ENCODE measurements at regions not wholly inside any gene's neighbourhood (a gene's known extent, or its start where the extent isn't known, plus 50 kb on each side); places are given as distances from the start of the nearest gene placed in this dataset.
"Not testable (repeated sequence)": the region's sequence is repeated elsewhere in the genome, so short reads cannot be mapped to it uniquely, and the experiment has no call there.

DNA sequence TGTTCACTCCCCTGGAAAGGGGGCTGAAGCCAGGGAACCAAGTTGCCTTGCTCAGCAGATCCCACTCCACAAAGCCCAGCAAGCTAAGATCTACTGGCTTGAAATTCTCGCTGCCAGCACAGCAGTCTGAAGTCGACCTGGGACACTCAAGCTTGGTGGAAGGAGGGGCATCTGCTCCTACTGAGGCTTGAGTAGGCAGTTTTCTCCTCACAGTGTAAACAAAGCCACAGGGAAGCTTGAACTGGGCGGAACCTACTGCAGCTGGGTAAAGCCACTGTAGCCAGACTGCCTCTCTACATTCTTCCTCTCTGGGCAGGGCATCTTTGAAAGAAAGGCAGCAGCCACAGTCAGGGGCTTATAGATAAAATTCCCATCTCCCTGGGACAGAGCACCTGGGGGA is 495.0 kb downstream of the USP25 start:
- DNase-seq (ENCODE audit: low read depth), result not testable (repeated sequence)

DNA sequence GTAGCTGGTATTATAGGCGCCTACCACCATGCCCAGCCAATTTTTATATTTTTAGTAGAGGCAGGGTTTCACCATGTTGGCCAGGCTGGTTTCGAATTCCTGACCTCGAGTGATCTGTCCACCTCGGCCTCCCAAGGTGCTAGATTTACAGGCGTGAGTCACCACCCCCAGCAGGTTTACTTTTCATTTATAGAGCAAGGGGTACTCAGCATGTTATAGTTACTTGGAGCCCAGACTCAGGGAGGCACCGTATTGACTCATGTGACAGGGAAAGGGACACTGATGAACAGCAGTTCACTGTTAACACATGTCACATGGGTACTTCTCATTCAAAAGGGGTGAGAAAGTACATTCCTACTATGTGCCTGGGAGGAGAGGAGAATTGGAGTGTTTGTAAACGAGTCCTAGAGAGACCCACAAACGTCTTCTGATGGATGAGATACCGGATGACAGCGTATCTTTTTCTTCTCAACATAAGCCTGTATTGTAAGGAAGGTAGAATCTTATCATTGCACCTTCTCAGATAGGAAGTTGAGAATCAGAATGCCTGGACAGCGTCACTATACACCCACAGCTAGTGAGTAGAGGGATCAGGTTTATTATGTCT is 510.0 kb downstream of the USP25 start:
- DNase-seq (ENCODE audit: low read depth), result no peak

DNA sequence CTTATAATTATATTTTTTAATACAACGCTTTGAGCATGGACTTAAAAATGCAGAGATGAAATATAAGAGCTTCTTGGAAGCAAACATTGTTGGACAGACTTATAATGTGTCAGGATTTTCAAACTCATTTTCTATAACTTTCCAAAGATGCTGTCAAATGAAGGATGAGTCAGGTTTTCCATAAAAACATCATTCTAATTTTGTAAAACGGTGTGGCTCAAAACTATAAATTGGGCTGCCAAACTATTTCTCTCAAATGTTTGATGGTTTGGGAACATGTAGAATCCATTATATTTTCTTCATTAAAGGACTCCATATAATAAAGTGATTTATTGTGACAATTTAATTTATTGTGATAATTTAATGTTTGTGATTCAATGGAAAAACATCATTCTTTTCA is 511.2 kb downstream of the USP25 start:
- no peak for DNase-seq (ENCODE audit: low read depth)

DNA sequence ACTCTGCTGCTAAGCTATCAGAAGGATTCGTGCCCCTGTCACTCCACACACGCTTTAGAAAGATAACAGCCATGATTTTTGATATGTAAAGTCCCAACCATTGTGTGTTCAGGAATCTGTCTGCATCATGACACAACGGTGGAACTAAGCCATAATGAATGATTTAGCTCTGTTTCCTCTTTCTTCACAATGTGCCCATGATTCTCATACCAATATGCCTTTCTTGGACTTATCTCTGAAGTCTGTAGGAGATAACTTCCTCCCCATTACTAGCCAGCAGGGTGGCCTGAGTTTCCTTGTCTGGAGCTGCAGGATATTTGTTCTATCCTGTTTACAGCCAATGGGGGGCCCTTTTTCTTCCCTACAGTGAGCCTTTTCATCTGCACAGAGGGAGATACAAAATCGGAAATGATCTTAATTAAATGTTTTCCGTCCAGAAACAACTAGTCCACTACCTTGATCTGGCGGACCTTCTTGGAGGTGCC is 511.7 kb downstream of the USP25 start:
- DNase-seq (ENCODE audit: low read depth), result no peak

DNA sequence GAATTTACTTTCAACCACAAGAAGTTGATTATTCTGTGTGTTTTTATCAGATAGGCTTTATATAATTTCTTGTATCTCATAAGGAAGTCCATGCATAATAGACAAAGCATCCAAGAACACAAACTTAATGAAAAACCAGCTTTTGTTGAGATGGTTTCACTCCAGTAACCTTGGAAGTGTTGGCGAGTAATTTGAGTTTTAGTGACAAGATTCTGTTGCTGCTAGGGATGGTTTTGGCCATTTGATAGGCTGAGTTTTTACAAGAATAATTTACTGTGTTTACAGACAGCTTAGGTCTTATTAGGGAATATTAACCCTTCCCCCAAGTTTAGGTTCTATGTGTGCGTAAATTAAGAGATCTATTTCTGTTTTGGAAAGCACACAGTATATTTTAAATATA is 513.6 kb downstream of the USP25 start:
- DNase-seq (ENCODE audit: low read depth), result no peak

DNA sequence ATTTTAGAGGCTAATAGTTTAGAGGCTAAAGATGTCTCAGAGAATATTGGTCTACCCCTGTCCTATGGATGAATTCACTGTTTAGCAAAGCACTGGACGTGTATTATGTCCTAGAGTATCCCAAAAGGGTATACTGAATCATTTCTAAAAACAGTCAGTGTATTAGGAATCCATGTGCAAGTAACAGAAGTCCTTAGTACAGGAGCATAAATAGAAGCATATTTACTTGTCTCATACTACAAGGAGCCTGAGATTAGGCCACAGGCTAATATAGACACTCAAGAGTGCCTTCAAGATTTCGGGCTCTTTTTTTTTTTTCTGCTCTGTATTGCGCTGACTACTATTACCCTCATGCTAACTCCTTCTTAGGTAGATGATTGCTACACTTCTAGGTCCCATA is 518.9 kb downstream of the USP25 start:
- DNase-seq (ENCODE audit: low read depth), result no peak

DNA sequence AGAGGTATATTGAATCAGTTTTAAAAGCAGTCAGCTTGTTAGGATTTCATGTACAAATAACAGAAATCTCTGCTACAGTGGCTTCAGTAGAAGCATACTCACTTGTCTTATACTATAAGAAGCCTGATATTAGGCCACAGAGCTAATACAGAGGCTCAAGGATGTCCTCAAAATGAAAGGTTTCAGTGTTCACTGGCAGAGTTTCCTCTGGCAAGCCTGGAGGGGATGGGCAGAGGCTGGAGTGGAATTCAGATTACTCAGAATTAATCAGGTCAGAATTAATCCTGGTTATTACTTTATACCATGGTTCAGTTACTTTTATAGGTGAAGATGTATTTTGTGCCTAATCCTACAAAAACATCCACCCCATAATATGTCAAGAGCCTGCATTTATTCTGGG is 520.5 kb downstream of the USP25 start:
- no peak for DNase-seq (ENCODE audit: low read depth)

DNA sequence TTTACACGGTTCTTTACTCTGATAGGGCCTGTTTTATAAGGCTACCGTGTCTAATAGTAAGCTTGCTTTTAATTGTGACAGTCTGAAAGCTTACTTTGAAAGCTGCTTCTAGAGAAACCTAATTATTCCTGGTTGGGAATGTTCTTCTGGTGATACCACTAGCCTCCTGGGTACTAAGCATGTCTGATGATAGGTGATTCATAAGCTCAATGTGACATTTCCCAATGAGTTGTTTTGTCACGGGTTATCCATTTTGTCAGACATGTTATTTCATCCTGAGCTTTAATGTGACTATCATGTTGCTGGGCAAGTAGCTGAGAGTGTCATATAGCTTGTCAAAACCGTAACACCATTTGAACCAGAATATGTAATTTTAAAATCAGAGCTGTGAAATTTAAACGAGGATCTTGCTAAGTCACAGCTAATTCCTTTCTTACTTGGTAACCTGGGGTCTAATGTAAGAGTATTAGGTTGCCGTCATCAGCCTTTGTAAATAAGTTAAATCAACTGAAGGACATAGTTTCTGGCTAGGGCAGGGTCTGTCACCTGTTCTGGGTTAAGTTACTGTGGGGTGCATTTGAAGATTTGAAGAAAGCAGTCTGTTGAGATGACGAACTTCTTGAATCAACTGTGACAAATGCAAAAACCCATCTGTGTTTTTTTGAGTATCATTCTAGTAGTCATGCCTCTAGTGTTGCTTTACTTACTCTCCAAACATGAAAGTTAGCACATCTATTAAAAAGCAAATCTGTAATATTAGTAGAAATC is 529.2 kb downstream of the USP25 start:
- no peak for DNase-seq (ENCODE audit: low read depth)

DNA sequence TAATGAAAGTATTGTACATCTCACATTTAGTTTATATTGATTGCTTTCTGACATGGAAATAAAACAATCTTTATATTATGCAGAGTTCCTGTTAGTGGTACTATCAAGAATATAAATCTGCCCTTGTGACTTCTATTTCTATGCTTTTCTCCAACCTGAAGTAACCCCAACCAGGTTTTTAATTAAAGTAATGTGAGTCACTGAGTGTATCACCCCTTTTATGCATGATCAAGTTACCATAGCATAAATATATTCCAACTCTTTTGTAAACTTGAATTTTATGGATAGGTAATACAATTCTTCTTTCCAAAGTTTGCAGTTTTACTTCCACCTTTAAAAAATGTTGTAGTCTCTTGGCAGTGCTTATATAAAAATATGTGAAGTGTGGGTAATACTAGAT is 532.3 kb downstream of the USP25 start:
- no peak for DNase-seq (ENCODE audit: low read depth)

DNA sequence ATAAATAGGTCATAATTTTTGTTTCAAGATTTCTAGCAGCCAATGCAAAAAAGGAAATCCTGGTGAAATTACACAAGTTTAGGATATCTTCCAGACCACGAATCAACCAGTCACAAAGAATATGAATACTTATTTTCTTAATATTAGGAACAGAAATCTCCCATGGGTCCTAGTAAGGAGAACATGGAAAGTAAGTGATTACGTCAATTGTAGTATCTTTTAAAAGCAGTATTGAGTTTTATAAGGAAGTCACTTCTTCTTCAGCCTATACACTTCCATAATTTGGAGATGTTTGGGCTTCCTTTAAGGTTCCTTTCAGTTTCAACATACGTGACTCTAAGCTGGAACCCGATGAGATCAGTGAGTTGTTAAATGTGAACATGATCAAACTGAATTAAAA is 534.5 kb downstream of the USP25 start:
- no peak for DNase-seq (ENCODE audit: low read depth)

DNA sequence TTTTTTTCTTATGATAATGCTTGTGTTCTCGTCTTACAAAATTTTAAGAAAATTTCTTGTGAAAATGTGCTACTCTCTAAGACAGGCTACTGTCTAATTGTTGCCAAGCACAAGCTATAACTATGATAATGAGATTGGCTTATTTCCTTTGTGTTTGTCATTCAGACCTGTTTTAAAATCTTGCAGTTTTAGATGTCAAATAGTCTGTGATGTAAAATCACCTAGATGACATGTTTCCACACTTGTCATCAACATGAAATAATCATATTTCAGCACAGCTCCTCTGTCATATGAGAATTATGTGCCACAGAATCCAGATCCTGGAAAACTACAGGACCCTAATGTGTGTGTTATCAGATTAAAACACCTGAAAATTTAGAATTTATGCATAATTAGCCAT is 539.7 kb downstream of the USP25 start:
- DNase-seq (ENCODE audit: low read depth), result no peak

DNA sequence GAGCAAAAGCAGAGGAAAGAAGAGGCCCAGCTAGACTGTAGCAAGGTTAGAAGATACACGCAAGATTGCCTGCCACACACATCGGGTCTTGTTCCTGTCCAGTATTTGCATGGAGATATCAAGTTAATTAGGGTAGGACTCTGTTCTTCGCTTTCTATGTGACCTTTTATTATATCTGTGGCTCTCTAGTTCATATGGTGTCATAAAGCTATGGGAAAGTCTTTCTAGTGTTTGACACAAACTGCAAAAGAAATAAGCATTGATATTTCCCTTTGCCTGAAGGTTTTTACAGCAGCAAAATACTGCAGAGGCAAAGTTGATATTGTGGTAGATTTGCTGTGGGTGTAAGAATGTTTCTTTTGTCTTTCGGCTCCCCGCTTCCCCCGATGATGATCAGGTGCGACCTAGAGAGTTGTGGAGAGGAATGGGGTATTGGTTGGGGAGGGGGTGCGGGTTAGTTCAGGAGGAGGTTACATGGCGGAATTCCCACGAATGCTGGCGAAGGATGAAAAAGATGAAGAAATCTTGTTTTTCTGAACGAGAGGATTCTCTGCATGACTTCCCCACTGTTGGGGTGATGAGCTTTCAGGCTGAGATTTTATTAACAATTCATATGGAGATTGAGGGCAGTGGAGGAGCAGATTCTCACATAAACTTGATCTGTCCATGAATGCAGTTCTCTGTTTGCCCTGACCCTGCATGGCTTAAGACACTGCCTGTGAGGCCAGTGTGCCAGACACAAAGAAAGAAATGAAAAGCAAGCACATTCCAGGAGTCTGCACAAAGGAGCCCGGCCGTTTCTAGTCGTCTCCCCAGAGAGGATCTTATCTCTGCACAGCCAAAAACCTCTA is 550.2 kb downstream of the USP25 start:
- peak; percentile 10 for DNase-seq (ENCODE audit: low read depth)

DNA sequence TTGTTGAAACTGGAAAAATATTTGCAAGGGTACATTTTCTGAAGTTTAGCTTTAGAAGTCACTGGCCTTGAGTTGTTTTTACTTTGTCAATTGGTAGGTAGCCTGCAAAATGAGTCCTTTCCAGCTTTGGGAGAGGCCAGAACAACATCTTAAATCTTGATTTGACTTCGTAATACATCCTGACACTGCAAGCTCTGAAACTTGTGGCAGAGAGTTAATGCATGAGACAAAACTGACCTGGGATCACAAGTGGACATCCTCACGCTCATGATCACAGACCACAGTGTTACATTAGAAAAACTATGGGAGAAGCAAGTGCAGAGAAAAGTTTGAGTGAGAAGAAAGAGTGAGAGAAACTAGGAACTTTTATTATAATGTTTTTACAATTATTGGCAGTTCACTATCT is 550.9 kb downstream of the USP25 start:
- no peak for DNase-seq (ENCODE audit: low read depth)

DNA sequence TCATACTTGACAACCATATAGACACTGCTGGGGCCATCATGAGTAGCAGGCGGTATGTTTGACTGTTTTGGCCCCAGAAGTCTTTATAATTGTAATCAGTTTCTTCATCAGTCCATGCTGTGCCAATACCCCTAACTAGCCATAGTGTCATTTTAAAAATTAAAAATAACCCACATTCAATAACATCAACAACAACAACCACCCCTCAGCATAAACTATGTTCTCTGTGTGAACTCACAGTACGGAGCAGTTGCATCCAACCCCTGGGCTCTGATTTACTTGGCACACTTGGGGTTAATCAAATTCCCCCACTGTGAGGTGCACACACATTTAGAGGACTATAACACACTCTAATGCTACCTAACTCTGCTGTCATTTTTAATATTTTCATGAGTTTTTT is 553.7 kb downstream of the USP25 start:
- no peak for DNase-seq (ENCODE audit: low read depth)

DNA sequence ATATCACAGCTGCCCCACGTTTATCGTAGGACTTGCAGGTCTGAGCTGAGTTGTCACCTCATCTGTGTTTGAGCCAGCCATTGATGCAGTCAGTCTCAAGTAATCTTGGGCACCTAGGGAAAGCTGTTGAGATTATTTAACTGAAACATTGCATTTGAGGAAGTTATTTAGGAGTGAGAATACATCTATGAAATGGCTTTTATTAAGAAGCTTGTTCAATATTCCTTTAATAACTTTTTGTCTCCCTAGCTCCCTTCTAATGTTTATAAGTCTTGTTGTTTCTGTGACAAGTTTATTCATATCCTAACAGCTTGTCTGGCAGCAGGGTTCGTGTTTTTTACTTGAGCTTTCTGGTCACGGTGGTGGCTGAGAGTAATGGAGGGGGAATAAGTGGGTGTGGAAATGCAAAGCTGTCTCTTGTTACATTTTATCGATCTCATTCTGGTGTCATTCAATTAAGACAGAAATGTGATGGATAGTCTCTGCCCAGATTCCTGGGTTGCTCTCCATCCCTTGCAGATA is 555.9 kb downstream of the USP25 start:
- DNase-seq (ENCODE audit: low read depth), result no peak

DNA sequence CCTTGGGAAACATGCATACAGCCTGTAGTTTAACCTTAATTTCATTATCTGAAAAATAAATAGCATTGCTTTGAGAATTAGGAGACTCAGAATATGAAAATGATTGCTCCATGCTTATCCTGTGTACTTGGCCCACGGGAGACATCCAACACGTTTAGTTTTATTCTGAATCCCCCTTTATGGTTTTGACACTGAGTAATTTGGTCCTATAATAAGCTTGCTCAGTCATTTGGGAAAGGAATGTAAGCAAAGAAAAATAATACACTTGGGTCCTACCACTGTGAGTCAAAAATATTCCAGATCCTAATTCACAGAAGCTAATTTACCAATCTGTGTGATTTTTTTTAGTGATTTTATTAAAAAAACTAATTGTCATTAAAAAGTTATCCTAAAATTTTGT is 557.3 kb downstream of the USP25 start:
- DNase-seq (ENCODE audit: low read depth), result no peak

DNA sequence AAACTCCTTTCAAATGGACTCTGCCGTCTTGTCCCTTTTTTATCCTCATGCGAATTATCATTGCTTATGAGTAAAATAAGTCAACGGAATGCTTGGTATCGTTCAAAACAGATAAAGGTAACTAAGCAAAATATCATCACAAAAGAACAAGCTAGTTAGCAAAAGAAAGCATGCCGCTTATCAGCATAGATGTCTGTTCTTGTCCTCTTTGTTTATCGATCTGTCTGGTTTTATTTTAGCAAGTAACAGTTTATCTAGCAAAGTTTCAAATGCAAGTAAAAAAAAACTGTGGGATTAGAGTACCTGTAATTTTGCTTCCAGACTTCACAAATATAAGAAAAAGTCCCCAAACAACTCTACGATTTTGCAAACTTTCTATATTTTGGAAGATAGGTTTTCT is 561.5 kb downstream of the USP25 start:
- no peak for DNase-seq (ENCODE audit: low read depth)

DNA sequence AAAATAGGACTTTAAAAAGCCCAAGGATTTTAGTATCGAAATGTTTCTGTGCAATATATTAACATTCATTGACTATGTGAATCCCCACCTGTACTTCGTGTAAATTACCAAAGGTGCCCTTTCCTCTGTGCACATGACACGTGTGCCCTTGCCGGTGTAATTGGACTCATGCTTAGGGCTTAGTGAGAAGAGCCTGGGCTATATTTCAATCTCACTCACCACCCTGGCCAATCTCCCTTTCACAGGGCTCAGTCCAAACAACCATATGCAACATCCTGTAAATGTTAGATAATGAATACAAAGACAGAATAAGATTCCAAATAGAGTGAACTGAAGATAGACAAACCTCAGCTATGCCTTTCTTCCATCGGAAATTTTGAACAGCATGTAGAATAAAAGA is 564.3 kb downstream of the USP25 start:
- DNase-seq (ENCODE audit: low read depth), result no peak

DNA sequence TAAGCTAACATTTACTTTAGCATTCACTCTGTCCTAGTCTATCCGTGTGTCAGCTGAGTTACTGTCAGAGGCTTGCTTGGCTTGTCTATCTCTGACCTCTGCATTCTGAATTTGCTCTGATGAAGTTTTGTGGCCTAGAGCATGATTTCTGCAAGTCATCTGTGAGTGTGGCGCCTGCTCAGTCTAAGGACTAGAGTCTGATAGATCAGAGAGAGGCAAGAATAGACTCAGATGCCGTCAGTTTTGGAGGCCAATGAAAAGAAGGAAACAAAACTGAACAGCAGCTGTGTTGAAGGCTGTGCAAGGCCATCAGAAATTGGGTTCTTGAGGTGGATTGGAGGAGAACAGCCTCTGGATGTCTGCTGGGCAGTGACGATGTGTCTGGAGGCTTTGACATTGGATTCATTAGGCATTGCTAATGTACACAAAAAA is 573.1 kb downstream of the USP25 start:
- DNase-seq (ENCODE audit: low read depth), result peak; percentile 5

DNA sequence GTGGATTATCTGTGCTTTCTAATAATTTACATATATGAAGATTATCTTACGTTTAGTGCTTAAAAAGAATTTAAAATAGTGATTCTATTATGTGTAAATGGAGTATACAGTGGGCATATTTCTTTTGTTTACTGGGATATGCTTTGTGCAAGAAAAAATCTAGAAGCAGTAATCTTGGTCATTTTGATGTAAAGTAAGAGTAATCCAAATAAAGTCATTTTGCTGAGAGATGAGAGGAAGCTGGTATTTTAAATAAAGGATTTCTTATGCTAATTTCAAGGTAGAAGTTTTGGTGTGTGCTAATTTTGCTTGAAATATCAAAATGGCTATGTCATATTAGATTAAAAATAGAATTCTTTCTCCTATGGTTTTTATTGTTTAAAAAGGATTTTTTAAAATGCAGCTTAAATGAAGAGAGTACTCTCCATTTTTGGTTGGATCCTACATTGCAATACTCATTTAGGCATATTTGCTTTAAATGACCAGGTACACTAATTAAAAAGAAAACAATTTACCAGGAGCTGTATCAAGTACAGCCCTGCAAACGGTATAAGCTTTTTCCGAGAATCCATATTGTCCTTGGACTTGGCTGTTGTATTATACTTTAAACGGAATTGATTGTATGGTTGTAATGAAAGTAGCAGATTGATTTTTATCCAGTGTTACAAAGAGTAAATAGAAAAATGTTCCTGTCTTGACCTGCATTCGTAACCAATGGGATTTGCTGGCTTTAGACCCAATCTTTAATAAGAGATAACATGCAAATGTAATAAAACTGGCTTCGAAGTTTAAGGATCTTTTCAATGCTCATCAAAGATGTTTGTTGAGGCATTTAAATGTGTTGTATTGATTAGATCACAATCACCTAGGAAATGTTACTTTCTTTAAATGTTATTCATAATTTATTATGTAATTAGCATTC is 574.7 kb downstream of the USP25 start:
- DNase-seq (ENCODE audit: low read depth), result no peak

DNA sequence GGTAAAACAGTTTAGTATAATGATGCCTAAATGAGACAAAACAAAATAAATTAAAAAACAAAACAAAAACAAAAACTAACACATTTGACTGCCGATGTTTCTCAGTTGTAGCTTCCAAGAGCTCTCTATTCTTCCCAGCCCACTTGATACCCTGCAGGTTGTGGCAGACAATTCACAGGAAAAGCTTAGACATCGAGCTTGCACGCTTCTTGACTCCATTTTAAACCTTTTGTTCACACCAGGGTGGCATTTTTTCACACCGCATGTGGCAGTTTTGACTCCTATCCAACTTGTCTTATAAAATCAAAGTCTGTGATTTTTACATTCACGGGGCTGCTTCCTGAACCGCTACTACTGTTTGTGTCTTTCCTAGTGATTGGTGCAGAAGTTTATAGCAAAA is 575.9 kb downstream of the USP25 start:
- DNase-seq (ENCODE audit: low read depth), result no peak

DNA sequence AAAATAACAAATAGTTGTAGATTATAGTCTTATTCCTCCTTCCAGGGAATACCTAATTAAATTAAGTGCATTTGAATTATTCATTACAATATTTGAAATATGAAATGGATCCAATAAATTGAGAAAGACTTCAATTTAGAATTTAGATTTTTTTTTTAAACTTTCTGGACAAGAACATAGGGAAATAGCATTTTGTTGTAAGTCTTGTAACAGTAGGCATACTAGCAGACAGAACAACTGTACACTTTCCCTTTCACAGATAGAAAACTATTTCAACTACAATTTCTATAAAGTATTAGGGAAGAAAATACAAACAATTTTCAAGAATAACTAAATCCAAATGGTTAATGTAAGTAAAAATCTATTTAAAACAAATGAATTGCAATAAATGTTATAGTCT is 577.5 kb downstream of the USP25 start:
- DNase-seq (ENCODE audit: low read depth), result no peak
